ENCODE measurements at regions not wholly inside any gene's neighbourhood (a gene's known extent, or its start where the extent isn't known, plus 50 kb on each side); places are given as distances from the start of the nearest gene placed in this dataset.
"Not testable (repeated sequence)": the region's sequence is repeated elsewhere in the genome, so short reads cannot be mapped to it uniquely, and the experiment has no call there.

DNA sequence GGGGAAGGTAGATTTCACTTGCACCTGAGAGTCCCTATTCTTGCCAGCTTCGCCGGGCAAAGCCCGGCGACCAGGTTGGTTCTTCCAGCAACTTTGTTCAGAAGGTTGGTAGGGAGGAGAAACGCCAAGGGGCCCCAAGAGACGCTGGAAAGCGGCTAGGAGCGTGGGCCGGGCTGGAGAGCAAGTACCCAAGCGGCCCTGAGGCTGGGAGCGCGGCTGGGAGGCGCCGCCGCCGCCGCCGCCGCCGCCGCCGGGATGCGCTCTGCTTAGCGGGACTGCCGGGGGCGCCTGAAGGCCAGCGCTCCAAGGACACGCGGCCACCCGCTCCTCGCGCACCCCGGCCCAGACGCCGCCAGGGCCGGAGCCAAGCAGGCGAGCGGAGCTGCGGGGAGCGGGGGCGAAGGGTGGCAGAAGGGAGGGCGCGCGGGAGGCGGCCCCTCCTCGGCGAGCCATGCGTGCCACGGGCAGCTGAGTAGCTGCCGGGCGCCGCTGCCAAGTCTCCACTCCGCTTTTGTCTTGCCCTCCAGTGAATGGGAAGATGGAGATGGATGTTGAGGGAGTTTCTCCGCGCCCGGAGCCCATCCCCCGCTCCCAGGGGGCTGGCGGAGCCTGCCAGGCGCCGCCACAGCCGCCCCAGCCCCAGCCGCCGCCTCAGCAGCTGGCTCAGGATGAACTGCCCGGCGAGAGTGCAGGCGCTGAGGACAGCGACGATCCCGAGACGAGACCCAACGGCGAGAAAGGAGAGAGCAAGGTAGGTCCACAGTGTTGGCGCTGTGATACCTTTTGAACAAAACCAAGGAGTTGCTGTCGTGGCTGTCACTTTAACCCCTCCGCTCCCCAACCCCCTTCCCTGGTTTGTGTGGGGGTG, 227.4 kb upstream of the AZI2 start:
- no peak for DNase-seq

DNA sequence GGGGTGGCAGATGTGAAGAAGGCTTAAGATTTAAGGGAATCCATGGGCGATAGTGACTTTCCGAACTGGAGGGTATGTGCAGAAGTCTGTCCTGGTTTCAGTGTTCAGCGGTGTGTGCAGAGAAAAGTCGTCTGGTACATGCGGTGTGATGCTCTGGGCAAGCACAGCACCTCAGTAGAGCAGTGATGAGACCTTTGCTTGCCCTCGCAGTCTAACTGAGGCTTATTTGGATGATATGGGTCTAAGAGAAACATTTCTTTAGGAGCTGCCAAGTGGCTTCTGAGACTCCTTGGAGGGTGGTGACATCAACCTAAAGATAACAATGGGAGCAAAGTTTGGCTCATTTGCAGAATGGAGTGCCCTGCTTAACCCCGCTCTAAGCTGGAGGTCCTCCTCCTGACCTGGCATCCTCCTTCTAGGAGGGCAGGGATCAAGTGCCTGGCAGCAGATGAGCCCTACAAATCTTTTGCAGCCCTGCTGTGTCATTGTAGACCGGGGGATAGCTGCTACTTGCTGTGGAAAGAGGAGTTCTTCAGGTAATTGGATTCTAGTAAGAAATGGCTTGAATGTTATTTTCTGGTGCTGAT, 228.1 kb upstream of the AZI2 start:
- no peak for DNase-seq

DNA sequence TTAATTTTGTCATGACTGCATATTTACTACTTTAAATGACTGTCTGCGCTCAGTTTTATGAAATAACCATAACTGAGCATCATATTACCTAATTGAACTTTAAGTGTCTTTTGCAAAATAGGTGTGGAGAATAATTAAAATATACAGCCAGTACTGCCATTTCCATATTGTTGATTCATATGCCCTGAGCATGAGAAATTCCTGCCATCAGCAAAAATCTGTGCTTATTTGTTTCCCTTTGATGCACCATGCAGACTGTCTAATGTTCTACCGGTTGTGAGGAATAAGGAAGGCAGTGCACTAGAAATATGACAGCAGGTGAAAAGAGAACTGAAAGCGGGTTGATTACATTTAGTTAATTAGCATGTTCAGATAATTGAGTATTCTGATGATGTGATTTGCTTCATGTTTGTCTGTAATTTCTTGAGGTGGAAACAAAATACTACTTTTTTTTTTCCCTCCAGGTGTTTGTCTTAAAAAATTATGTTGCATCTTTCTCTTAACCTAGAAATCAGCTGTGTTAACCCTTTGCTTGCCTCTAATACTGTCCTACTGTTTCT, 229.4 kb upstream of the AZI2 start:
- DNase-seq, result no peak

DNA sequence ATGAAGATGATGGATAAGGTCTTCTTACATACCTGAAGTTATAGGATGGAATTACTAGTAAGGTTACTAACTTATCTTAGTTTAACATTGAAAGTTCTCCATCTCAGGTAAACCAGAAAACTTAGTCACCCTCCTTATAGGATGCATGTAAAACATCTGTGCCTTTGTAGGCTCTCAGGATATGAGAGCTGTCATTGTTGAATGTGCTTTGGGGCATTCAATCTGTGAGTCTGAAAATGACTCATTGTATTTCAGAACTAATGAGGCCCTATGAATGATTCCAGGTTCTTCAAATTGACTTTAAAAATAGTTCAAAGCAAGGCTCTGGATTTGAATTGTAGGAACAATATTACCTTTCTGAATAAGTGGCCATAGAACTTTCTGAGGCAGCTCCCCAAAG, 237.7 kb upstream of the AZI2 start:
- DNase-seq, result no peak

DNA sequence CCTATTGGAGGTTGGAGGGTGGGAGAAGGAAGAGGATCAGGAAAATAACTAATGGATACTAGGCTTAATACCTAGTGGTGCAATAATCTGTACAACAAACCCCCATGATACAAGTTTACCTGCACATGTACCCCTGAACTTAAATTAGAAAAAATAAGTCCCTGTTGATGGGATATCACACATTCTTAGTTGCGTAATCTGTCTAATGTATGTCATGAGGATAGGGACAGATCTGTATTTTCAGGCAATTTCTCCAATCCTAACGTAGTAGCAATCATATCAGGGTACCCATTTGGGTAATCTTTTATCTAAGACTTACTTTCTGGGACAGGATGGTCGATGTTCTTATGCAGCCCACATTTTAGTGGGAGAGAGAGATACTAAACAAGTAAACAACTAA, 239.1 kb upstream of the AZI2 start:
- DNase-seq, result no peak

DNA sequence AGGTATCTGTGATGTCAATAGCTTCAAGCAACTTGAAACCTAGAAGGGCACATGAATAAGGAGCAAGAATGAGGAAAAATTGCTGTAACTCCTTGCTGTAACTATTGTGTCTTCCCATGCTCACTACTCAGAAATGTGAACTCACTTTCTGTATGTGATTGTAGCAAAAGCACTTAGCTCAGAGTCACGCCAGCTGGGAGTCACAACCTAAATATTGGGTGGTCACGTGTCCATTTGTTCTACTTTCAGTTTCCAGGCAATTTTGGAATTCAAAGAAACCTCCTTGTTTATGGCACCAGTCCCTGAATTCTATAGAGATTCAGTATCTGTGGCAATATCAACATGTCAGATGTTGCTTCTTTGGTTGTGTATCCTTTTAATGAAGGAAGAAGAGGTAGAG, 241.6 kb upstream of the AZI2 start:
- DNase-seq, result no peak

DNA sequence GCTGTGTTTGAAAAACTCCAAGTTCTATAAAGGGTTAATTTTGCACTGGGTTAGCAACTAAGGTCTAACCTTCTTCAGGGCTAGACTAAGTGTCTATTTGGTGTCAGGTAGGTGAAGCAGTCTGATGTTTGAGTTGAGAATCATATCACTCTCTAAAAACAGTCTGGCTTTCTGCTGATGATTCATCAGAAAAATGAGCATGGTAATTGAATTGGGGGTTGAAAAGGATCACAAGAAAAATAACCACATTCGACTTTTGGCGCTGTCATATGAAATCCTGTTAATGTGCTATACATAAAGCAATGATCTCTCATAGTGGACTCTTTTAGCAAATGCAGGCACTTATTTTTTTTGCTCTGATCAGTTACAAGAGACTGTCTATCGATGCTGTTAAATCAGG, 242.2 kb upstream of the AZI2 start:
- DNase-seq, result no peak

DNA sequence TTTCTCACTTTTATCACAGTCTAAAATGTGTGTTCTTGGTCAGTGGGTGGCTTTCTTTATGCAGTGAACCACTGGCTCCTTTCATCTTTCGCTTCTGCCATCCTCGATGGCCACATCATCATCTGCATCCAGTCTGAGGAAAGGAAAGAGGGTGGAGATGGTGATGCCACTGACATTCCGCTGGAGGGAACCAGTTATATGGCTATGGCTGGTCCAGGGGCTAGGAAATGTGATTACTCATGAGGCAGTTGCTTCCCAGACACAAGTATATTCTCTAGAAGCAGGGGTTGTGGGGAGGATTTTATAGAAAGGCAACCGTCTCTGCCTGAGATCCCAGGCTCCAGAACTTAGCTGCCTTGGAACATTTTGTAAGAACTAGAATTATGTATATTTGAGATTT, 246.7 kb upstream of the AZI2 start:
- no peak for DNase-seq

DNA sequence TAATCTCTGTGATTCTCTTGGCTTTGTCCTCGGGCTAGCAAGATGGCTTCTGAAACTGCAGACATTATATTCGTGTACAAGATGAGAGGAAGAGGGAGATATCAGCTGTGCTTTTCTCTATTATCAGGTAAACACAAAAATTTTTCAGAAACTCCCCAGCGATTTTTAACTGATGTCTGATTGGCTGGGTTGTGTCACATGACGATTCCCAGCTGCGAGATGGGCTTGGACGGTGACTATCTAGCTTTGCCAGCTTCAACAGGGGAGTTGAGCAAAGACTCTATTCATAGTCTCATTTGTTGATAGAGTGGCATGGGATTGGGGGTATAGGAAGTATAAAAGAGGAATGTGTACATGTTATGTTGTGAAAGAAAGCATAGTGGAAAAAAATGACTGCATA, 248.8 kb upstream of the AZI2 start:
- no peak for DNase-seq

DNA sequence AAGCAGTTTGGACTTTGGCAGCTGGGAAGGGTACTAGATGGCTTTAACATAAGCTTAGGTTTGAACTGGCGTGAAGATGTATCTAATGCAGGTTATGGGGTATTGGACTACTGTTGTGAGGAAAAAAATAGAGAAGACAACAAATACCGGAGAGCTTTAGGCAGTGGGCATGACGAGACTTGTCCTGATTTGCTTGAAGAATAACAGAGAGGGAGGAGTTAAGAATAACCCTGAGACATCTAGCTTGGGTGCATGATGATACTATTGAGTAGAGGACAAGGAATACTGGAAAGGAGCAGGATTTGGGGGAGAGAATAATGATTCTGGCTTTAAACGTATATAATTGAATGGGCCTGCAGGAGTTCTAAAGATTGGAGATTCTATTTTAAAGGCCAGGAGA, 249.5 kb upstream of the AZI2 start:
- no peak for DNase-seq

DNA sequence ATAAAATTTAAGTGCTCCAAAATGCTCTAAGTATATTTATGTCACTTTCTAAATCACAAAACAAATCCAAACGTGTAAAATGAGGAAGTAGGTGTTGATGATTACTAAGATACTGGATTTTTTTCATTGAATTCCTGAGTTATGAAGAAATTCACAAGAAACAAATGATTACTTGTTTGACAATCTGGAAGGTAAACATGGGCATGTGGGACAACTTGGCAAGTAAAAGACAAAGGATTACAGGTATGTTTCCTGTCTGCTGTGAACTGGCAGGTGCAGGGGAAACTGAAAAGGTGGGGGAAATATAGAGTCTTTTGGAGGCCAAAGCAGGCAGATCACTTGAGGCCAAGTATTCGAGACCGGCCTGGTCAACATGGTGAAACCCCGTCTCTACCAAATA, 252.7 kb upstream of the AZI2 start:
- no peak for DNase-seq

DNA sequence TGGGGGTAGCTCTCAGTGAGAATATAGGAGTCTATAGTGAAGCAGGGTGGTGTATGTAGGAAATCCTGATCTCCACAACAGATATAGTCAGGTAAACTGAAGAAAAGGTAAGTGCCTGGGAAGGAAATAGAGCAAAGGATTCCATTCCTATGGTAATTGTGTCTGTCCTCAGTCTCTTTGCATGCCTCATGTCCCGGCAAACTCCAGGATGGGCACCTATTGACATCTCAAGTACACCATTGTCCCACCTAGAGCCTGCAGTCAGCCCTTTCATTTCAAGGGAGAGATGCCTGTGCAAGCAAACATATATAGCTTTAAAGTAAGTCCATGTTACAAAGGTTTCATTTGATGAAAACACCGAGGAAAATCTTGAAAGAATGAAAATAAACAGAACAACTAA, 257.7 kb upstream of the AZI2 start:
- no peak for DNase-seq

DNA sequence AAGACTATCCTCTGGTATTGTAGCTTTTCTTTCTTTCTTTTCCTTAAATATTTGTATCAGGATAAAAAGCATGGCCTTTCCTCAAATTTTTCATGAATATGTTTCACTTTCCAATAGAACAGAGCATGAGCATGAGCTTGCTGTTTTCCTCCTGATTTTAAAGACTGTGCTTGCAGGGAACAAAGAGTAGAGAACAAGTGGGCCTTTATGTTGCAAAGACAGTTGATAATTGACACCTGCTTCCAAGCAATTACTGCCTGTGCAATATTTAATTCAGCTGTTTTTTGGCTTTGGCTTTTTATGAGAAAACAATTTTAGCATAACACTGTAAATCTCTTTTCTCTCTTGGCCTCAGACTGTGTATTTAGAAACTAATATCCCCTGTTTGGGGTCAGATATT, 263.6 kb upstream of the AZI2 start:
- DNase-seq, result no peak

DNA sequence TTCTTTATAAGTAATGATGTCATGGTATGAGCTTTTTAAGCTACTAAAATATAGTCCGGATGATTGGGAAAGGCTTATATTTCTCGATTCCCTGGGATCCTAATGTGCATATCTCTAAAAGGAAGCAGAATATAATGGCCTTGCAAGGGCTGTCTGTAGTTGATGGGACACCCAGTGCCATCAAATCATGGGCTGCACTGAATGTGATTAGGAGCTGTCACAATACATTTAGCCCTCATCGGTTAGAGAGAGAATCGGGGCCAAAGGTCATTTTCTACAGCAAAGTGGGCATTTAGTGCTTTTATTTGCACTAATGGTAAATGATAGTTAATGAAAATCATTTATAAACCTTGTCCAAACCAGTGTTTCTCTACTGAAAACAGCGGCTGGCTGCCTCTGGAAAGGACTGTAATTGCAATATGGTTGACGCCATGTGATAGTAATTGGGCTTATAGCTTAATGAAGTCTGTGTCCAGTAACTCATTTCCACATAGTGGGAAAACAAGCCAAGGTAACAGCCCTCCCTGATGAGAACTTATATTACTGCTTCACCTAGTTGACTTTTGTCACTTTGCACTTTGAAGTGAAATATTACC, 265.0 kb upstream of the AZI2 start:
- DNase-seq, result no peak

DNA sequence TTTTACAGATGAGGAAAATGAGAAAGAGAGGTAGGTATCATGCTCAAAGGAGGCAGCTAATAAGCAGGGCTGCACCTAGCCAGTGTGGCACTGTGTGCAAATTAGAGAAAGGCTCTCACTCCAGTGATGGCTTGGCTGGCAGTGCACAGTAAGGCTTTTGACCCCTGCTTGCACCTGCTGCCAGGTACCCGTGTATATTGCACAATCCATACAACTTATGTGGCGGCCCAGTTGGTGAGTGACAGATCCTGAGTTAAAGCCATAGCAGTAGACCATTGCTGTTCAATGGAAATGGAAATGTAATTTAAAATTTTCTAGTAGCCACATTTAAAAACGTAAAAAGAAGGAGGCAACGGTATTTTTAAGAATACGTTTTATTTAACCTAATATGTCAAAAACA, 266.4 kb upstream of the AZI2 start:
- DNase-seq, result no peak

DNA sequence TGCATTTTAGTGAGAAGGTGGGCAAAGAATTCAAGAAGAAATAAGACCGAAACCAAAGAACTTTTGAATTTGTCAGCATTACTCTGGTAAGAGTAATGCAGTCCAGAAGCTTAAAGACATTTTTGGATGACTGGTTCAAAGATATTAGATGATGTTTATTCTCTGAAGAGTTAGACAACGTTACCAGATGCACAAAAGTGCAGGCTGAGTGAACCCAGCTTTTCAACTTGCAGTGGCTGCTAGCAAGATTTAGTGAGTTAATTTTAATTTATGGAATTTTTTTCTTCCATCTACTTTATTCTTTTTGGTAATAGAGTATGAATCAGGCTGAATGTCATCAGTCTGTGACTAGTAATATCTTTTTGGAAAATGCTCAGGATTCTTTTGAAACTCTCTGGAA, 267.3 kb upstream of the AZI2 start:
- DNase-seq, result no peak

DNA sequence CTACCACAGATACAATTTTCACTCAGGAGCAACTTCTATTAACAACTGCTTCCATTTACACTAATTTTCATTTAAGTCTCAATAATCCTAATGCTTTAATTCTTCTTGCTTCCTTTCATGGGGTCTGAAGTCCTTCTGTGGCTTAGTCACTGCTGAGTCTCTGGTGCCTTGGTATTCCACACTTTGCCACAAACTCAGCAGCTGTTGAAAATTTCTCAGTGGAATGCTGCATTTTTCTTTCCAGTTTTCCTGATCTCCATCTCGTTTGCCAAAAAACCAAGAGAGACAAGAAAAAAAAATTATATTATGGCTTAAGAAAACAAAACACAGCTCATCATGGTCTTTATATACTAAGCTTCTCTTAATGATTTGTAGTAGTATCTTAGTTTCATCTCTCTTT, 269.2 kb upstream of the AZI2 start:
- DNase-seq, result no peak

DNA sequence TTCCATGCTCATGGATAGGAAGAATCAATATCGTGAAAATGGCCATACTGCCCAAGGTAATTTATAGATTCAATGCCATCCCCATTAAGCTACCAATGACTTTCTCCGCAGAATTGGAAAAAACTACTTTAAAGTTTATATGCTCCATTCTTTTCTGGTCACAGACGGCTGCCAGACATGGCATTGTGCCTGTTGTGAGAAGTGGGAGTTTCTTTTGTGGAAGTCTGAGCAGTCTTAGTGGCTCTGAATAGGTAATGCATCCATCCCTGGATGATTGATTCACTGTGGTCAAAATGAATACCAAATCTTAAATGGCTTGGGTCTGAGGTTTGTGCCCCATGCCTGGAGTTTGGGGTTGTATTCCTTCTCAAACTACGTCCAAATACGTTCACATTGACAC, 274.5 kb upstream of the AZI2 start:
- DNase-seq, result no peak

DNA sequence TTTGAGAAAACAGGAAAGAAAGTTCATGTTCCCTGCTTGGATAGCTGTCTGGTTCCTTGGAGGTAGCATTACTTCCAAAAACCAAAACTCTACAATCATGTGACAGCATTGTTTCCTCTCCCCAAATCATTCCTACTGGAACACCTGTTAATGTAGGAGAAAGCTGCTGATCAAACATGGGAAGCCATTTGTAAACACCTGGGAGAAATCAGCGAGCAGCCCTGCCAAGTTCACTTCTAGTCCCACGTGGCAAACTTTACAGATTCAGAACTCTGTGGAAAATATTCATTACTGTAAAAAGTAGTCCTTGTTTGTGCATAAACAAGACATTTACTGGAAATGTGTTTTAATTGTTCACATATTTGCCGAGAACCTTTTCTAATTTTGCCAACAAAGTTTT, 275.5 kb upstream of the AZI2 start:
- no peak for DNase-seq

DNA sequence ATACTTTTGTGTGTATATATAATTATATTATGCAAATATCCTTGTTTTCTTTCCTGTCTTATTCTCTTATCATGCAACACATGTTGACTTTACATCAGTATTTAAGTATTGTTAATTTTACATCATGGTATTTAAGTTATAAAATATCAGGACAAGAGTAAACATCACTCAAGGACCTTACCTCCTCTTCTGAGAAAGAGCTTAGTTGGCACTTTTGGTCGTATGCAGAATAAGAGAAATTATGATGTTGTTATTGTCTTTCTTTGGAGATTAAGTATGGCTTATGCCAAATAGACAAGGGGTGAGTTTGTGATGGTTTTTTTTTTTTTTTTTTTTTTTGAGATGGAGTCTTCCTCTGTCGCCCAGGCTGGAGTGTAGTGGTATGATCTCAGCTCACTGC, 279.2 kb upstream of the AZI2 start:
- DNase-seq, result not testable (repeated sequence)

DNA sequence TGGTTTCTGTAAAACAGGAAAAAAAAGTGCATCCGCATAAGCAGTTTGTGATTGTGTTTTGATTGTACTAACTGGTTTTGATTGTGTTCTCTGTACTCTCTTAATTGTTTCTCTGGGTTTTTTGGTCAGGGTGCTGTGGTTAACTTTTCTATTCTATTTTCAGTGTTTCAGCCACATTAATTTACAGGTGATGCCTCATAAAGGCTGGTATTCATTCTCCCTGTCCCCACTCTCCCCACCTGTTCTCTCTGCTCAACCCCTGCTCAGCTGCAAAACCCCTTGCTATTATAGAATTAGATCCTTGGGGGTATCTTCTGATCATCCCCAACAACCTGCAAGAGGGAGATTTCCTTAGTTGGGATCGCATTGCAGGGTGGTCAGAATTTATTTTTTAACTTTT, 285.4 kb upstream of the AZI2 start:
- no peak for DNase-seq

DNA sequence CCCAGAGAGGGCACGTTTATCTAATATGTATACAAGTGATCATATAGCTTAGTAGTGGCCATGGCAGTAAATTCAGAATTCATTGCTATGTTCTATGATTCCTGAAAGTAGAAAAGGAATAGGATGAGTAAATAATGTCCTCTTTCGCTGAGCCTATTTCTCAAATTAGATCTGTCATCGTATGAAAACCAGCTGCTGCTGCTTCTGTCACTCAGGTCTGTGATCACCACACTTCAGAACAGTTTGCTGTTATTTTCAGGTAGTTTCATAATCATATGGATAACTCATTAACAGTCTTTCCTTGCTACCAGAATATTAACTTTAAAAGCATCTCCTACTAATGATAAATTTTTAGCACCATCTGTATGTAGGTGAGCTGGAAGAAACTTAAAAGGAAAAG, 289.1 kb upstream of the AZI2 start:
- no peak for DNase-seq

DNA sequence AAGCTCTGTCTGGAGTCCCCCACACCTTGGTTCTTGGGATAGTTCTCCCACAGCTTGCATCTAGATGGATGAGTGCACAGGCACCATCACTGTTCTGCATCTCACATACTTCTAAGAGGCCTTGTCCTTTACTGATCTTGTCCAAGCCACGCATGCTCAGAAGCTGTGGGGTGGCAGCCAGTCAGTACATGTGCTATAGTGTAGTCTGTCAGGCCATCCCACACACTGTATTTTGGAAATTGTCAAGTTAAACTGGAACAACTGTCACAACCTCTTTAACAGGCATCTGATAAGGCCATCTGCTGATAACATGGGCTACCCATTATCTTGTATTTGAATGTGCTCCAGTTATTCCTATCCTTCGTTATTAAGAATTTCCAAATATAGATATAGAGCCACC, 296.5 kb upstream of the AZI2 start:
- DNase-seq, result no peak

DNA sequence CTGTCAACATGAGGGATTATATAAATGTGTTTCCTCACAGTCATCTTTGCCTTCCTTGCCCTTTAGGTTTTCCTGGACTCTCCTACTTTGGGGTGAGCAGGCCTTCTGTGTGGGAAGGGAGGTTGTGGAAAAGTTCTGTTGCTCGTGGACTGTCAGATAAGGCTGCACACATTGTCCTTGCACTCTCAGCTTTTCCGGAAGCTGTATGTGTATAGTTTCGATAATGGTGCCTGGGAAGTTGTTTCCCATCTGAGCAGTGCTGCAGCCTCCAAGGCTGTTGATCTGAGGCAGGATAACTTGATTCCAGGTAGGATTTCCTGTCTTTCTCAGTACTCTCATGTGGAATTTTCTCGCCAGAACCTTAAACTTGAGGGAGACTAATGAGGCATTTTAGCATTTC, 297.8 kb upstream of the AZI2 start:
- DNase-seq, result no peak
